ENCODE measurements at regions not wholly inside any gene's neighbourhood (a gene's known extent, or its start where the extent isn't known, plus 50 kb on each side); places are given as distances from the start of the nearest gene placed in this dataset.

DNA sequence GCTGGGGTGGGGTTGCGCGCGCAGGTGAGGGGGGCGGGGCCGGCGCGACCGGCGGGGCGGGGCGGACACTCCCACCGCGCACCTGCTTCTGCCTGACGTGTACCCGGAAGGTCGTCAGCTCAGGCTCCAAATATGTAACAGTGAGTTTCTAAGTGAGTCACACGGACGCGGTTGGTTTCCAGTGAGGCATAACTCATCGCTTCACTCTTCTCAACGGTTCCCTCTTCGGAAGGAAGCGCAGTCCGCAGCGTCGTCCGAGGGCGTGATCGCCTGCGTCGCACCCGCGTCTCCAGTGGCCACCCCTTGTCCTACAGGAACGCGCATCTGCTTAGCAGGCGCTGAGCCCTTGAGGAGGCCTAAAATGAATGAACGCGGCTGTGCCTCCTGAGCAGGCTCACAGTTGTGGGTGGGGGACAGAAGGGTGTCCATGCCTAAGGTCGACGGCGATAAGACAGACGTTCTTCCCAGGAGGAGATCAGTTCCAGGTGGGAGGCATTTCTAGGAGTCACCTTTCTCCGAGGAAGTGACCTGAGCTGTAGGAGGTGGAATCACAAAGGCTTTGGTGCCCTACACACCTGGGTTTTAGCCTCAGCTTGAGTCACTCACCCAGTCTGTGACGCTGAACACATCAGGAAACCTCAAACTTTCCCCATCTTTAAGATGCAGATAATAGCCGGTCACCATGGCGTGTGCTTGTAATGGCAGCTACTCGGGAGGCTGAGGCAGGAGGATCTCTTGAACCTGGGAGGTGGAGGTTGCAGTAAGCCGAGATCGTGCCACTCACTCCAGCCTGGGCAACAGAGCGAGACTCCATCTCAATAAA, 50.9 kb upstream of the EZR start:
- H3K9me3 ChIP-seq = peaks cover 0 to 4% (median 0%) of the 10 kb centered on the region in 11 donors
- ATAC-seq (peak in 3 of 8 donors; percentile 76 to 84 (median 79)), DNase-seq (no peak)
- no peaks in the 10 kb centered on the region for H3K27me3 ChIP-seq
- no peaks in the 10 kb centered on the region for H3K36me3 ChIP-seq
- WGBS, 2 donors = 19 to 20% methylated on average over 48 to 50 of the region's 50 CpGs
- TF ChIP-seq, protein P1, sequence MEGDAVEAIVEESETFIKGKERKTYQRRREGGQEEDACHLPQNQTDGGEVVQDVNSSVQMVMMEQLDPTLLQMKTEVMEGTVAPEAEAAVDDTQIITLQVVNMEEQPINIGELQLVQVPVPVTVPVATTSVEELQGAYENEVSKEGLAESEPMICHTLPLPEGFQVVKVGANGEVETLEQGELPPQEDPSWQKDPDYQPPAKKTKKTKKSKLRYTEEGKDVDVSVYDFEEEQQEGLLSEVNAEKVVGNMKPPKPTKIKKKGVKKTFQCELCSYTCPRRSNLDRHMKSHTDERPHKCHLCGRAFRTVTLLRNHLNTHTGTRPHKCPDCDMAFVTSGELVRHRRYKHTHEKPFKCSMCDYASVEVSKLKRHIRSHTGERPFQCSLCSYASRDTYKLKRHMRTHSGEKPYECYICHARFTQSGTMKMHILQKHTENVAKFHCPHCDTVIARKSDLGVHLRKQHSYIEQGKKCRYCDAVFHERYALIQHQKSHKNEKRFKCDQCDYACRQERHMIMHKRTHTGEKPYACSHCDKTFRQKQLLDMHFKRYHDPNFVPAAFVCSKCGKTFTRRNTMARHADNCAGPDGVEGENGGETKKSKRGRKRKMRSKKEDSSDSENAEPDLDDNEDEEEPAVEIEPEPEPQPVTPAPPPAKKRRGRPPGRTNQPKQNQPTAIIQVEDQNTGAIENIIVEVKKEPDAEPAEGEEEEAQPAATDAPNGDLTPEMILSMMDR (IDR thresholded peaks at IDR 0.05) = peak in 1 of 9 donors; percentile 5
- intact Hi-C loops (cut with DNase I) = loop anchor here in 2 of 10 donors (5.0 kb wide), 1 partner anchor 53 kb away; the partner anchor contains the start of gene EZR (in 2 of the 2)
- H3K4me3 ChIP-seq = peak overlapping the region in 9 of 10 donors; percentile 32 to 61 (median 53)
- H3K27ac ChIP-seq = peak overlapping the region in 9 of 10 donors; percentile 48 to 92 (median 60)
- peaks cover 0 to 14% (median 3%) of the 10 kb centered on the region in 9 donors for H3K4me1 ChIP-seq

DNA sequence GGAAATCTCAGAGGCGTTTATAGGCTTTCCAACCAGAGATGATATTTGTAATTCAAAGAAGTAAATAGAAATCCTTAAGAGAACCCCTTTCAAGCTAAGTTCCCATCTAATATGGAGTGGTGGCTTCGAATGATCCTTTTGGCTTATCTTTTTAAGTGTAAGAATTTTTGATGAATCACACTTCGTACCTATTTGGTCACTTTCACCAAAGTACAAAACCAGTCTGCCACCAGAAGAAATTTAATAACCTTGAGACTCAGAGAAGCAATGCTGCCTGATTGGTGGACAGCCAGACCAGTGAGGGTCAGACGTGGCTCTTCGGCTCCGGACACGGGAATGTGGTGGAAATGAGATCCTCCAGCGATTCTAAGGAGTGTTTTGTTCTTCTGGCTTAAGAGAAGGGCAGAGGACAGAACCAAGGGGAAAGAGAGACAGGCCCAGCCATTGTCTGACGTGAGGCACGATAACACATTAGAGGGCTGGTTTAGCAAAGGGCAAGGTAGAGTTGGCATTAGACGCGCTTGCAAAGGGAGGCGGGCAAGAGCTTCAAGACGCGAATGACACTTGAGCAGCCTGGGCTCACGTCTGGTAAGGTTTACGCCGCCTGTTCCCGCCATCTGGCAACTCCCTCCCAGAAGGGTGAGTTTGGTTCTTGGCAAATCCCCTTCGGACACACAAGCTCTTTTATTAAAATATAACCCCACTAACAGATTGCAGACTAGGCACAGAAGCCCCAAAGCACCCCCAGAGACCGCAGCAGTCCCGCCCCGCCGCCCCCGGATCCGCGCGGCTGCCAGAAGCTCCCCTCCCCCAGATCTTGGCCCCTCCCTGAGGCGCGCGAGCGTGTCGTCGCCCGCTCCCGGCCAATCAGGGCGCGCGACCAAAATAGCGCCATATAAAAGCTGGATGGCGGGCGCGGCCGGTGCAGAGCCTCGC, 50.0 kb upstream of the EZR start:
- Histone ChIP-seq H3K27ac (peak overlapping the region in 9 of 10 donors; percentile 48 to 92 (median 60)), H3K27me3 (no peaks in the 10 kb centered on the region), H3K4me3 (peak overlapping the region in 9 of 10 donors; percentile 32 to 61 (median 53)), H3K4me1 (peaks cover 0 to 14% (median 3%) of the 10 kb centered on the region in 9 donors), H3K36me3 (no peaks in the 10 kb centered on the region), H3K9me3 (peaks cover 0 to 4% (median 0%) of the 10 kb centered on the region in 11 donors)
- ATAC-seq (peak; percentile 94 to 97 (median 96)), DNase-seq (peak; percentile 85 to 89)
- TF ChIP-seq, protein P1 (IDR thresholded peaks at IDR 0.05) = no peak
- intact Hi-C loops (cut with DNase I) = loop anchor here in 2 of 10 donors (5.0 kb wide), 1 partner anchor 52 kb away; the partner anchor contains the start of gene EZR (in 2 of the 2)
- 12% methylated on average over 41 to 45 of the region's 45 CpGs for WGBS, 2 donors

Measured in heart right ventricle (tissue), 16 donors.